ENCODE measurements at regions not wholly inside any gene's neighbourhood (a gene's known extent, or its start where the extent isn't known, plus 50 kb on each side); places are given as distances from the start of the nearest gene placed in this dataset.

DNA sequence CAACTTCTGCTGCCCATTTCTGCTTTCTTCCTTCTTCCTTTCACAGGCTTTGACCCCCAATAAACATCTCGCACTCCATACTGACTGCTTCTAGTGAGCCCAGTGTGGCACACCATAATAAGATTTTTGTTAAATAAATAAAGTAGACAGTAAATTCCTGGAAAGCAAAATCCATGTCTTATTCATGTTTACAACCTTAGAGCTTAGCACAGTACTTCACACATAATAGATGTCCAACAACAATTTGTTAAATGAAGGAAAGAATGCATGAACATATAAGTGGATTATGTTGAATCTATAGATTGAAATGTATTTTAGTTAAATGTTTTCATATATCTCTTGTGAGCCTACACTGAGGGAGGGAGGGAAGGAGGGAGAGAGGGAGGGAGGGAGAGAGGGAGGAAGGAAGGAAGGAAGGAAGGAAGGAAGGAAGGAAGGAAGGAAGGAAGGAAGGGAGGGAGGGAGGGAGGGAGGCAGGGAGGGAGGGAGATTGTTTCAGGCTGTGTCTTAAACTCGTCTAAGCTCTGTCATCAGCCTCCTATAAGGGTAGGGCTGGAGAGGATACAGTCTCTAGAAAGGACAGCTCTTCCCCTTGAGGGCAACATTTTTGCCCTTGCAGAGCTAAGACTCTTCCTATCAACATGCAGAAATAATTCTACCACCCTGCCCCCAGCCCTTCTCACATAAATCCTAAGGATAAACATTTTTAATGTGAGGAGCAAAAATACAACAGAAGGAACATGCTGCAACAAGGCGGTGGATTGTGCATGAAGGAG, 168.1 kb downstream of the BARX2 start:
- Histone ChIP-seq H3K79me2 (ENCODE audit: insufficient read depth, low read length) (no peaks in the 10 kb centered on the region), H4K20me1 (ENCODE audit: insufficient read depth) (no peaks in the 10 kb centered on the region), H3K4me3 (replicated peaks in 1 of 2; ENCODE audit: low read depth in 1 of 2, low read length in 2 of 2) (no peak overlapping the region), H3K36me3 (ENCODE audit: control insufficient read depth in 1 of 2, insufficient read depth in 2 of 2, low read length in 2 of 2) (no peaks in the 10 kb centered on the region), H3K9me2 (ENCODE audit: insufficient read depth) (no peaks in the 10 kb centered on the region), H2AFZ (ENCODE audit: low read depth, low read length, poor library complexity, severe bottlenecking) (no peak overlapping the region), H3K4me2 (ENCODE audit: low read length) (no peak overlapping the region), H3K27ac (ENCODE audit: low read depth, low read length) (no peak overlapping the region), H3K27me3 (ENCODE audit: insufficient read depth, low read length) (no peaks in the 10 kb centered on the region; the same call in 1 of the 2 replicates), H3K9me3 (ENCODE audit: control insufficient read depth in 1 of 2, insufficient read depth in 1 of 2, low read depth in 1 of 2, low read length in 2 of 2) (no peaks in the 10 kb centered on the region), H3K9ac (ENCODE audit: low read length) (no peak overlapping the region), H3K4me1 (ENCODE audit: control insufficient read depth in 1 of 2, insufficient read depth in 2 of 2, low read length in 2 of 2) (no peaks in the 10 kb centered on the region)
- CTCF ChIA-PET = no interaction called here
- BruUV-seq (replicated peaks) = no TSS peak
- no peak for DNase-seq (ENCODE audit: low read depth, low spot score)
- intact Hi-C loops (cut with micrococcal nuclease) = no loop called here
- RAD21 ChIA-PET (ENCODE audit: low non-redundant PET in 1 of 2, low total read pairs in 2 of 2, uncharacterized antibody in 2 of 2, unreplicated experiment in 2 of 2) = no interaction called here
- TF ChIP-seq, protein P1, sequence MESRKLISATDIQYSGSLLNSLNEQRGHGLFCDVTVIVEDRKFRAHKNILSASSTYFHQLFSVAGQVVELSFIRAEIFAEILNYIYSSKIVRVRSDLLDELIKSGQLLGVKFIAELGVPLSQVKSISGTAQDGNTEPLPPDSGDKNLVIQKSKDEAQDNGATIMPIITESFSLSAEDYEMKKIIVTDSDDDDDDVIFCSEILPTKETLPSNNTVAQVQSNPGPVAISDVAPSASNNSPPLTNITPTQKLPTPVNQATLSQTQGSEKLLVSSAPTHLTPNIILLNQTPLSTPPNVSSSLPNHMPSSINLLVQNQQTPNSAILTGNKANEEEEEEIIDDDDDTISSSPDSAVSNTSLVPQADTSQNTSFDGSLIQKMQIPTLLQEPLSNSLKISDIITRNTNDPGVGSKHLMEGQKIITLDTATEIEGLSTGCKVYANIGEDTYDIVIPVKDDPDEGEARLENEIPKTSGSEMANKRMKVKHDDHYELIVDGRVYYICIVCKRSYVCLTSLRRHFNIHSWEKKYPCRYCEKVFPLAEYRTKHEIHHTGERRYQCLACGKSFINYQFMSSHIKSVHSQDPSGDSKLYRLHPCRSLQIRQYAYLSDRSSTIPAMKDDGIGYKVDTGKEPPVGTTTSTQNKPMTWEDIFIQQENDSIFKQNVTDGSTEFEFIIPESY (IDR thresholded peaks at IDR 0.05; ENCODE audit: extremely low read depth, insufficient replicate concordance, low read length) = no peak
- TF ChIP-seq CTCF (IDR thresholded peaks at IDR 0.05 in 2 of 3, conservative IDR thresholded peaks at IDR 0.05 in 1 of 3; ENCODE audit: borderline replicate concordance in 1 of 3, insufficient read depth in 1 of 3, low read depth in 2 of 3, low read length in 2 of 3) (no peak), JUND (IDR thresholded peaks at IDR 0.05) (no peak), FOSL1 (IDR thresholded peaks at IDR 0.05; ENCODE audit: low read depth) (no peak), POLR2AphosphoS5 (IDR thresholded peaks at IDR 0.05; ENCODE audit: low read depth, low read length) (no peak), SIN3A (IDR thresholded peaks at IDR 0.05; ENCODE audit: low read depth) (no peak), CEBPB (IDR thresholded peaks at IDR 0.05; ENCODE audit: low read depth) (no peak), ELF1 (IDR thresholded peaks at IDR 0.05; ENCODE audit: borderline replicate concordance, low read depth) (no peak), CBX3 (IDR thresholded peaks at IDR 0.05; ENCODE audit: low read depth) (no peak), RAD21 (IDR thresholded peaks at IDR 0.05; ENCODE audit: low read depth) (no peak), YY1 (IDR thresholded peaks at IDR 0.05; ENCODE audit: extremely low read depth, insufficient replicate concordance, low read depth, low read length) (no peak), EGR1 (IDR thresholded peaks at IDR 0.05; ENCODE audit: low read depth) (no peak)
- TF ChIP-seq, protein P2, sequence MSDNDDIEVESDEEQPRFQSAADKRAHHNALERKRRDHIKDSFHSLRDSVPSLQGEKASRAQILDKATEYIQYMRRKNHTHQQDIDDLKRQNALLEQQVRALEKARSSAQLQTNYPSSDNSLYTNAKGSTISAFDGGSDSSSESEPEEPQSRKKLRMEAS (IDR thresholded peaks at IDR 0.05) = no peak
- no peak for ATAC-seq
- POLR2A ChIA-PET = no interaction called here

Data from HCT116 (cell line).